Inflammatory macrophage treated with lipopolysaccharide for 4 hours (primary cell): ENCODE measurements at regions not wholly inside any gene's neighbourhood (a gene's known extent, or its start where the extent isn't known, plus 50 kb on each side); places are given as distances from the start of the nearest gene placed in this dataset.

ENCODE experiments used
- DNase-seq: peaks from one replicate; pipeline ENCODE4 v3.0.0-alpha.2; 2020

DNA sequence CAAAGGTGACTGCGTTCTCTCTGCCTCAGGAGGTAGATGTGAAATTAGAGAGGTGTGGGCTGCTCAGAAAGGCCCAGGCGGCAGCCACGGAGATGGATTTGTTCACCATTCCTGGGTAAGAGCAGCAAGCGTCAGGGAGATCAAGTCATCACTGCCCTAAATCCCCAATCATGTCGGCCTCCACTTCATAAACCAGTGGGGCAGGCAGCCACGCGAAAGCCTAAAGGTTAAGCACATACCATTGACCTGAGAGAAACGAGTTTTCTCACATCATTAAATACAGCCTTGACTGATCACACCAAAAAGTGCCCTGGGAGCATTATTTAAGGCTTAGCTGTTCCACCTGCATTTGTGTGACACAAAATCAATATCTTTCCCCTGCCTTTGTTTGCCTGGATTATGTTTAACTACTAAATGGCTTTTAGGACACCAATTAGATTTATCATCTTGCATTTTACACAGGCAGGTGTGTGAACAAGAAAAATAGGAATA, 50.7 kb upstream of the FOXB1 start:
- no peak for DNase-seq

GRCh38 chr15:59952960-59953359, 51.2 kb upstream of the FOXB1 start:
- DNase-seq, result no peak

- no peak for DNase-seq
Observed at GRCh38 chr15:59950603-59951388, 53.3 kb upstream of the FOXB1 start.

DNA sequence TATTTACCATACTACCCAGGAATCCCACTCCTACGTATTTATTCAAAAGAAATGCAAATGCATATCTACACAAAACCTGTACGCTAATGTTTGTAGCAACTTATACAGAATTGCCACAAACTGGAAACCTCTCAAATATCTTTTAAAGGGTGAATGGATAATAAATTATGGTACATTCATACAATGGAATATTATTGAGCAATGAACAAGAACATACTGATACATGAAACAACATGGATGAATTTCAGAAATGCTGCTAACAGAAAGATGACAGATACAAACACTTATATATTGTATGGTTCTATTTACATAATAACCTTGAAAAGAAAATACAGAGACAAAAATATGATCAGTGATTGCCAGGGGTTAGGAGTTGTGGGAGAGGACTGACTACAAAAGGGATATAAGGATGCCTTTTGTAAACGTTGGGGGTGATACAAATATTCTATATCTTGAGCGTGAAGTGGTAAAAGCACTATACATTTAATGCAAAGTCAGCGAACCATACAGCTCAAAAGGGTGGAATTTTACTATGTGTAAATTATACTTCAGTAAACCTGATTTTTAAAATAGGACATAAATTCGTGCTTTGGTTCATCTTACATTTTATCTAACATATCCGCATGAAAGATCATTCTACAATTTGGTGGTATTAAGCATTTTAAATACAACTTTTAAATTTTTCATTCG, 55.0 kb upstream of the FOXB1 start:
- no peak for DNase-seq

- DNase-seq, result no peak
Observed at GRCh38 chr15:59946084-59946483, 58.0 kb upstream of the FOXB1 start.

DNA sequence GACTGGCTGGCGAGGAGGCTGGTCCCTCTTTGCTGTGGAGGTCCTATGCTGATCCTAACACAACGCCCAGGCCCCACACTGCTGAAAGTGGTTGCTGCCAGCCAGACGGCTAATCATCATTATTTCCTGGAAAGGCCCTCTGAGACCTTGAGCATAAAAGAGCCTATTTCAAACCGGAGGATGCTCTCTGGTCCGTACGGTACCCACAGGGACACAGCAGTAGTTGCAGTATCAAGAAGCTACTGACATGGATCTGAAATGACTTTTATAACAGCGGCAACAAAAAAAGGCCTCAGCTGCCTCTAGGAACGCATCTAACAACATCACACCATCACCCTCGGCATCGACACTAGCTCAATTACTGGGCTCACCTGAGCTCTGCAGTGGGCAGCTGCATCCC, 59.1 kb upstream of the FOXB1 start:
- DNase-seq, result no peak

GRCh38 chr15:59941612-59942011, 62.5 kb upstream of the FOXB1 start:
- DNase-seq, result no peak

- DNase-seq, result no peak
Observed at GRCh38 chr15:59940928-59941327, 63.2 kb upstream of the FOXB1 start.

DNA sequence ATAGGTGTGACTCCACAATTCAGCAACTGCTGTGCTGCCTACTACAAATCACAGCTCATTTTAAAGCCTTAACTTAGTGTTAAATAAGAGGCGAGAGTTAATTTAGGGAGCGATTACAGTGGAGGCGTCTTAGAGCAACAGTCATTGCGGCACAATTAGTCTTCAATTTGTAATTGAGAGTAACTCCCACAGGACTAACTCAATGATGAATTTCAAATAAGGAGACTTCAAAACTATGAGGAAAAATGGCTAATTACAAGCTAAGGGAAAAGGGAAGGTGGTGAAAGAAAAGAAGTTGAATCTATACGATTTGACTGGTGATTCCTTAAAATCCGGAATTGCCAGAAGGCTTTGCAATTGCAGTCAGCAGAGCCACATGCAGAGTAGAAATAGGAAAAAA, 63.7 kb upstream of the FOXB1 start:
- no peak for DNase-seq

GRCh38 chr15:59936741-59937140, 67.4 kb upstream of the FOXB1 start:
- no peak for DNase-seq

DNA sequence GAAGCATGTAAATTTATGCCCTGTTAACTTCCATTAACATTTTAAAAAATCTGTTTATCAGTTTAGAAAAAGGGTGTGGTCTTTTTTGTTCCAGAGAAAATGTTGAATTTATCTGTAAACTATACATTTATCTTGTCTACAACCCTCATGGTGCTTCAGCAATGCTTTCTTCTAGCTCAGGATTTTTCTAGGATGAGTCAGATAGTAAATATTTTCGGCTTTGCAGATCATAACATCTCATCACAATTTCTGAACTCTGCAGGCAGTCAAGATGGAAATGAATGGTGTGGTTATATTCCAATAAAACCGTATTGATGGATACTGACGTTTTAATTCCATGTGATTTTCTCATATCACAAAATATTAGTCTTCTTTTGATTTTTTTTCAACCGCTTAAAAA, 70.5 kb upstream of the FOXB1 start:
- no peak for DNase-seq

- no peak for DNase-seq
Observed at GRCh38 chr15:59931646-59932261, 72.4 kb upstream of the FOXB1 start.

DNA sequence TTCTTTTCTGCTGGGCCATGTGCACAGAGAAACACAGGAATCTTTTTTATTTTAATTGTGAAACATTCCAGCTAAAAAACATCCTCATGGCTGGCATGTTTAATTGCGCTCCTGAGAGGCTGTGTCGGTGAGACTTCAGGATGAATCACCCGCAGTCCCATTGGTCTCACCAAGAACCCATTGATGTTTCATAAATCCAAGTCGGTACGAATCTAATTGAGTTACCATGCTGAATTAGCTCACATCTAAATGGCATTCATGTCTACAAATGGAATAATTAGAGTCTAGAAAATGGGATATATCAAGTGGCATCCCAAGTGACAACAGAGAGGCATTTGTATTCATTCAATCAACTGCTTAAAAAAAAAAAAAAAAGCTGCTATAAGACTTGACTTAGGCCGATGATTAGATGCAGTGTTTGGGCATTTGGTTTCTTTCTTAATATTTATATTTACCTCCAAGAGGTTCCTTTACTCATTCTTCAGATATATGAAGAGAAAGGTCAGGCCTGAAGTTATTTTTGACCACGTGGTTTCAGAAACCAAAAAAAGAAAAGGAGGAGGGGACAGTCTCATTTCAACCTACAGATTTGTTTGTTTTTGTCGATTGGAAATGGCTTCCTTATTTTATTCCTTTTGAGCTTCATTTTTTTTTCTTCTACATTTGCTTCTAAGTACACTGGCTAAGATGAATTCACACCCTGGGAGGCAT, 79.1 kb upstream of the FOXB1 start:
- DNase-seq, result no peak

GRCh38 chr15:59924096-59924495, 80.0 kb upstream of the FOXB1 start:
- no peak for DNase-seq

GRCh38 chr15:59923508-59923907, 80.6 kb upstream of the FOXB1 start:
- no peak for DNase-seq

GRCh38 chr15:59918994-59919951, 84.8 kb upstream of the FOXB1 start:
- DNase-seq, result no peak

DNA sequence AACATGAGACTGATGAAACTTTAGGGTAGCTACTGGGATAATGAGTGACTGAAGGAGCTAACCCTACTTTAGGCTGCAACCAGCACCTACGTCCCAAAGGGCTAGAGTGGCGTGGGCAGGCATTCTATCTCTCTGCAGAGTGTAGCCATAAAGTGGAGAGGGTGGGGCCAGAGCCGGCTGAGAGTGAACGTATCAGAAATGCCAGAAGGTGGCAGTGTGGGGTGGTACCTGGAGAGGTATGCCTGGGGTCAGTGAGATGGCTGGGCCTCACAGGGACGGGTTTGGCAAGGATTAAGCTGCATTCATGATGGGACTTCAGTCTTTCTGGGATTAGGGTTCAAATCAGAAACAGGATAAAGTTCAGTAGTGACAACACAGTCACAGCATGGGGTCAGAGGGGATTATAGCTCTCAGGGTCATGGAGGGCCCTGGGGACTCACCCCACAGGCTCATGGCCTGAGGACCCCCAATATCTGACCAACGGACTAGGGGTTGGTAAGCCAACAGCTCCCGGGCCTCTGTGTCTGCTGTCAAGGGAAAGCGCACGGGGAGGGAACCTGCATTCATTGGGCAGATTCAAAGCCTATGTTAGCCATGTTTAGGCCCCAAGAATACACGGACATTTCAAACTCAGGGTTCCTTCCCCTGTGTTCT, 86.5 kb upstream of the FOXB1 start:
- DNase-seq, result peak; percentile 35

GRCh38 chr15:59906046-59906445, 98.1 kb upstream of the FOXB1 start:
- DNase-seq, result no peak

- no peak for DNase-seq
Observed at GRCh38 chr15:59905176-59905575, 98.9 kb upstream of the FOXB1 start.

DNA sequence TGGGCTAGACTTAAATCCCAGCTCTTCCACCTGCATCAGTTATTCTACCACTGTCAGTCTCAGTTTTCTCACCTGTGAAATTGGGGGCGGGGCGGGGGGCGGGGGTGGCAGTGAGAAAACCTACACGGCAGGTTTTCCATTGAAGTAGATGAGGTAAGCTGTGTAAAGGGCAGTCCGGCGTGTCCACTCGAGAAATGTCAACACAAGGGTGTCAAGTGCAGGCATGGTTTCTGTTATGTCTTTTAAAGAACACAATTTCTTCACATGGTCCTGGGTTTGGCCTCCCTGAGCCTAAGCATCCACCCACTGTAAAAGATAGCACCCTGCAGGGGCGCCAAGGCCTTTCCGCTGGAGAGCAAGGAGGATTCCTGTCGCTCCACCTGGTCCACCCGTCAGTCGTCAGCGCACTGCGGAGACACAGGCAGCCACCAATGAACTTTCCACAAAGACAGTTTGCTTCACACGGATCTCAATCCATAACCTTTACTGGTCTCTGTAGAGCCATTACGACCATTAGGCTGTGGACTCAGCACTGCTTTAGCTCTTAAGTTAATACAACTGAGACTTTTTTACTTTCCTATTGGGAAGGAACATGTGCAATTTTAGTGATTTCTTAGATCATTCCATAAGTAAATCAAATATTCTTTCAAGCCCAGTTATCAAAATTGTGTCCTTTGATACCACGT, 99.5 kb upstream of the FOXB1 start:
- no peak for DNase-seq

- no peak for DNase-seq
Observed at GRCh38 chr15:59896663-59897074, 107.4 kb upstream of the FOXB1 start.
